Activated CD4-positive, alpha-beta T cell treated with anti-CD3 and anti-CD28 coated beads, Interleukin-2, Interleukin-6, amounts not matched to agents 100 ng/mL and 50 ng/mL, durations not matched to agents 16 hours and 8 hours (primary cell): ENCODE measurements at regions not wholly inside any gene's neighbourhood (a gene's known extent, or its start where the extent isn't known, plus 50 kb on each side); places are given as distances from the start of the nearest gene placed in this dataset.
"Not testable (repeated sequence)": the region's sequence is repeated elsewhere in the genome, so short reads cannot be mapped to it uniquely, and the experiment has no call there.

Experiments
- DNase-seq: peaks from one replicate; pipeline ENCODE4 v3.0.0-alpha.2; 2020

GRCh38 chr12:73589220-73589619 is 948.4 kb upstream of the ATXN7L3B start:
- no peak for DNase-seq

DNA sequence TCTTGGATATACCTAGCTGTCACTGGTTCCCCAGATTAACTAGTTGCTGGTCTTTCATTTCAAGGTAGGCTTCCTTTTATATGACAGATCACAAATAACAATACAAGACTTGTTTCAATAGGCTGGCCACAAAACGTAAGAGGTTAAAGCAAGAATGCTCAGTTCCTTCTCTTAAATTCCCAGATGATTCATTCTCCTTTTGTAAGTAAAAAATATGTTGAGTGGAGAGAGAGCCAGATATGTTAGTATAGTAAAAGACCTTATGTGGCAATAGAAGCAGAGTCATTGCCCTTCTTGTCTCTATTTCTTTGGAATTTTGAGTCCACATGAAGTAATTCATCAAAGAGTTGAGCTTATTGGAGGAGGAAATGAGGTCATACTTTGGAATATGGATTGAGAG is 939.0 kb upstream of the ATXN7L3B start:
- DNase-seq, result no peak

GRCh38 chr12:73599268-73599667 is 938.4 kb upstream of the ATXN7L3B start:
- no peak for DNase-seq

GRCh38 chr12:73605925-73606324 is 931.7 kb upstream of the ATXN7L3B start:
- DNase-seq, result not testable (repeated sequence)

- DNase-seq, result no peak
Measured at GRCh38 chr12:73612551-73612950, 925.1 kb upstream of the ATXN7L3B start.

GRCh38 chr12:73623421-73623820 is 914.2 kb upstream of the ATXN7L3B start:
- no peak for DNase-seq

GRCh38 chr12:73625226-73625625 is 912.4 kb upstream of the ATXN7L3B start:
- DNase-seq, result no peak

GRCh38 chr12:73629171-73629570 is 908.5 kb upstream of the ATXN7L3B start:
- no peak for DNase-seq

DNA sequence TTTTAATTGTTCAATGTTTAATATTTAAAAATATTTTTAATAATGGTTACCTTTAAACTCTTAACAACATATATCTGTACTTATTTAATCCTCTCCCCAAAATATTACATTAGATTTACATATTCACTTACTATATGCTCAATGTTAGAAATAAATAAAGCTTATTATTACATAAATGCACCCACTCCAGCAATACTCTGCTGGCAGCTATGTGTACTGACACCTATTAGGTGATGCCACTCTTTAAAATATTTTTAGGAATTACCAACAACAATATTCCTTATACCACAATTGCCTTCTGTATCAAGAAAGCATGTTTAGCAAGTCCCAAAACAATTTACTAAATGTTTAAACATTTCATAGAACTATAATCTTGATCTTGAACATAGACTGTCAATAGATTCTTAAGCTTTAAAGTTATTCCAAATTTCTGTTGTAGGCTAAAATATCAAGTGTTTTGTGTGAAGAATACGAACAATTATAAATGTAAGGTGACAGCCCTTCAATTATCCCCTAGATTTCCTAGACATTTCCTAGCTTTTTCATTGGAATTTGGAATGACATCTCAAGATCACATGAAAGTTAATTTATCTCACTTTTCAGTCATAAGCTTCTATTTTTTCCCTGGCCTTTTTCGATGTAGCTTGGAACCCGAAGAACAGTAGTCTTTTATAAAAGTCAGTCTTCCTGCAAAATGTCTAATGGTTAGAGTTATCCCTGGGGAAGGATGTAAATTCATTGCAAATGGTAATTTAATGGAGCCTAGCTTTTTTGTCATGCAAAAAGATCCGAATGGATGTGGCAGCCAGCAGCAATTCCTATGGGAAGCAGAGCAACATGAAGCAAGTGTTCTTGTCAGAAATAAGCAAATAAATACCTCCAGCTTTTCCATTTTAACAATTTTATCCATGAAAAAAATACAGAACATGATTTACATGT is 907.5 kb upstream of the ATXN7L3B start:
- DNase-seq, result no peak

GRCh38 chr12:73632191-73632590 is 905.4 kb upstream of the ATXN7L3B start:
- DNase-seq, result no peak

DNA sequence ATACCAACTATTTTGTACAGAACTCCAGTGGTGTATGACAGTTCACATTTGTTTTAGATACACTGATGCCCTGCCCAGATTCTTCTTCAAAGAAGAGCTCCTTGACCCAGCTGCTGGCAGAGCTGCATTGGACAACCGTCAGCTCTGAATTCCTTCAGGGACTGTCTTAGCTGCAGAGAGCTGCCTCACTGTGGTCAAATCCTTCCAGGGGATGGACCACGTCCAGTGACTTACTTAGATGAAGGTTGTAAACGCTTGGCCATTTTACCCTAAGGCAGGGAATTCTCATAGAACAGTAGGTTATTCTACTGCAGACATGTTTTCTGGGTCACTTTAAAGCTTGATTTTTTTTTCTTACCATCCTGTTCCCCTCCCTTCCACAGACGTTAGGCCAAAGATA is 905.0 kb upstream of the ATXN7L3B start:
- DNase-seq, result no peak

GRCh38 chr12:73639397-73639796 is 898.2 kb upstream of the ATXN7L3B start:
- not testable (repeated sequence) for DNase-seq

DNA sequence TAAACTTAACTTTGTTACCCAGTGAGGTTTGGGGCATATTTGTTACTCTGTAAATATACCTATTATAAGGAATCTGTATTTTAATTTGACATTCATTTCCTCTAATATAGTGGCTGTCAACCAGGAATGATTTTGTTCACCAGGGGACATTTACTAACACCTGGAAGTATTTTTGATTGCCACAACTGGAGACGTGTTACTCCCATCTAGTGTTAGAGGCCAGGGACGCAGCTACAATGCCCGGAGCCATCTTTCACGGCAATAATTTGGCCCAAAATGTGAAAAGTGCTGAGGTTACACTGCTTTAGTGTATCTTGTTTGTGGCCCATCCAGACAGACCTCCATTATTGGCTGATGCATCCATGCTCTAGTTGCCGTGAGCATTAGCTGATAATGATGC is 881.3 kb upstream of the ATXN7L3B start:
- DNase-seq, result no peak

GRCh38 chr12:73659802-73660201 is 877.8 kb upstream of the ATXN7L3B start:
- DNase-seq, result no peak

DNA sequence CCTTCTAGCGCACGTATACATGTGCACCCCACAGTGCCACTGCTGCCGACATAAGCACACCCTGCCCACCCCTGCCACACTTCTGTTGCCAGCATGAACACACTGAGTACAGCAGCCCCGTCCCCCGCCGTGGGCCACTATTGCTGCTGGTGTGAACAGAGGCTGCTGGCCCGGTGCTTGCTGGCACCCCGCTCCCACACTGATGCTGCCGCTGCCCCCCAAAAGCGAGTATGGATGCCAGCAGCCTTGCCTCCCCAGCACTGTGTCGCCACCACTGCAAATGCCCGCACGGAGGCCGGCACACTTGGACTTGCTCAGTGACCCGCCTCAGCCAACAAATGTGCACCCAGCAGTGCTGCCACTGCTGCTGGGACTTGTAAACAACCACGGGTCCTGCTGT is 872.4 kb upstream of the ATXN7L3B start:
- no peak for DNase-seq

GRCh38 chr12:73671550-73671949 is 866.1 kb upstream of the ATXN7L3B start:
- not testable (repeated sequence) for DNase-seq

DNA sequence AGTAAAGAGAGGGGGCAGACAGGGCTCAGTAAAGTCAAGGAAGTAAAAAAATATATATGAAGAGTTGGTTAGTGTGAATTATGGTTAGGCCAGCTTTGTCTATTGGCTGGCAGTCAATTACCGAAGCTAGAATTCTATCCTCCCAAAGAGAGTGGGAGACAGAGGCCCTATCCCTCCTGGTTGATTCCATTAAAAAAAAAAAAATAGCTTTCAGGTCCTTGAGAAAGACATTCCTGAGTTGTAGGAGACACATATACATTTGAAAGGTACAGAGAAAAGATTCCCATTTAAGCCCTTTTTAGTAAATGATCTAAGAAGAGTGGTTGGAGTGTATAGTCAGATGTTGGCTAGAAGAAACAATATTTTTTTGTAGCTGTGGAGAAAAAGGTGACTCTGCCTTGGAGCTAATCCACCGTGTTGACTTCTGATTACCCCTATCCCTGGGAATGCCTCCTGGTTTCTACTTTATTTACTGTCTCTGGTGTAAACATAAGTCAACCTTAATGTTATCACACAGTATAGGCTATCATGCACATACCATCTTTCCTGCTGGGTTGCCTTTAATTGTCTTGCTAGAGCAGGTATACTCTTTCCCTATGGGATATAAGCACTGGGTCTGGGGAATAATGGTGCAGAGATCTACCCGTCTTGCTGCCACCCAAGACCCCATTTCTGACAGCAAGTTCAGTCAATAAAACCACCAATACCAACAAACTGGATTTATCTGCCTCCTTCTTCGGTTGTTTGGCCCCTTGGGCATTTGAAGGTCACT is 859.9 kb upstream of the ATXN7L3B start:
- no peak for DNase-seq

DNA sequence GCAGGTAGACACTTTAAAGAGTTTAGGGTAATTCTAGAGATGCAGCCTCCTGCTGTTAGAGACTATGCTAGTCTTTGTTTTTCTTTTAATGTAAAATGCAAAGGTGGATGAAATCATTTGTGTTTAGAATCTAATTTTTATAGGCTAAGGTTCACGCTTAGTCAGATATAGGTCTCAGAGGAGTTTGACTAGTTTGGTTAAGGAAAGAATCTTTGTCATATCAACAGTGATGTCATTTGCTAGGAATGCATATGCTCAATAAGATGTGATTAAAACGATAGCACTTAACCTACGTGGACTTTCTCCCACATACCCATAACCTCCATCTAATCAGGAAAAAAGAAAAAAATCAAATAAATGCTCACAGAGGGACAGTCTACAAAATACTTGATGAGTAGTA is 859.3 kb upstream of the ATXN7L3B start:
- no peak for DNase-seq

DNA sequence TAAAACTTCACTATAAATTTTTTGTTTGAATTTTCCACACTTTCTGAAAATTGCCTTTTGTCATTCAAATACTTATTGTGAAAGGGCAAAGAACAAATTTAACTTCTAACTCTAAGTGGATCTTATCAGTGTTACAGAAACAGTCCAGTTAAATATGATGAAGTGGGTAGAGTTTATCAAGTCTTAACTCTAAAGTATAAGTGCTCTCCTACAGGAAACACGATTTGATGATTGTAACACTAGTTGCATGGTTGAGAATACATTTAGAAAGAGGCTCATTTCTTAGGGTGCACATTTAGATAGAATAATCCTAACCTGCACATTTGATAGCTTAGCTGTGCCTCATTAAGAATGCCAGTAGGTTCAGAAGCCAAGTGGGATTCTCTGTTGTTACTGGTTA is 838.3 kb upstream of the ATXN7L3B start:
- no peak for DNase-seq

- no peak for DNase-seq
Measured at GRCh38 chr12:73714655-73715054, 823.0 kb upstream of the ATXN7L3B start.

GRCh38 chr12:73716143-73716542 is 821.5 kb upstream of the ATXN7L3B start:
- not testable (repeated sequence) for DNase-seq

GRCh38 chr12:73719223-73719622 is 818.4 kb upstream of the ATXN7L3B start:
- DNase-seq, result no peak

- no peak for DNase-seq
Measured at GRCh38 chr12:73726881-73727280, 810.8 kb upstream of the ATXN7L3B start.

- DNase-seq, result no peak
Measured at GRCh38 chr12:73731658-73732057, 806.0 kb upstream of the ATXN7L3B start.
